H1 (cell line): ENCODE measurements at regions not wholly inside any gene's neighbourhood (a gene's known extent, or its start where the extent isn't known, plus 50 kb on each side); places are given as distances from the start of the nearest gene placed in this dataset.

Source experiments
- CTCF ChIA-PET: fragments of 300-600 bp; sonication (Branson Sonifier 250); formaldehyde crosslinking; loops from one replicate; lab custom pipeline; 2021; ENCODE audit not compliant: partially characterized antibody; lab: Charles Lee
- POLR2A ChIA-PET: fragments of 300-600 bp; sonication (Branson Sonifier 250); formaldehyde crosslinking; loops from one replicate; lab custom pipeline; 2021; ENCODE audit warnings: inconsistent platforms; ENCODE audit not compliant: partially characterized antibody; lab: Charles Lee
- DNase-seq, 2 experiments: peaks; one replicate each; pipeline versions ENCODE4 v3.0.0 to v3.0.0-alpha.2; 2010 to 2022; ENCODE audit warnings: low spot score in 2 of 2, low read depth in 1 of 2, mixed read lengths in 1 of 2
- FAIRE-seq: peaks from 2 replicates; lab custom pipeline; 2011; peaks lifted over from hg19 to GRCh38; lab: Jason Lieb, UNC
- H2AFZ ChIP-seq: 2 replicates; pipeline ENCODE4 v1.8.1; 2012; ENCODE audit warnings: low read length, inconsistent platforms
- H2AK5ac ChIP-seq: 2 replicates; pipeline ENCODE4 v1.6.1; 2013; ENCODE audit warnings: low read depth, low read length
- H2BK120ac ChIP-seq: replicated peaks from 2 replicates; pipeline ENCODE3; 2013; ENCODE audit warnings: low read depth, low read length, inconsistent platforms
- H2BK12ac ChIP-seq: 2 replicates; pipeline ENCODE4 v1.6.1; 2013; ENCODE audit warnings: low read depth, low read length
- H2BK15ac ChIP-seq: 2 replicates; pipeline ENCODE4 v1.6.1; 2013; ENCODE audit warnings: low read length
- H2BK20ac ChIP-seq: 2 replicates; pipeline ENCODE4 v1.6.1; 2013; ENCODE audit warnings: low read length
- H2BK5ac ChIP-seq: 2 replicates; pipeline ENCODE4 v1.6.1; 2013; ENCODE audit warnings: low read depth, low read length
- H3K14ac ChIP-seq: 2 replicates; pipeline ENCODE4 v1.6.1; 2013; ENCODE audit warnings: inconsistent platforms; ENCODE audit not compliant: insufficient read length
- H3K18ac ChIP-seq: 2 replicates; pipeline ENCODE4 v1.6.1; 2013; ENCODE audit warnings: low read length; ENCODE audit errors: extremely low read depth
- H3K23ac ChIP-seq: 2 replicates; pipeline ENCODE4 v1.6.1; 2013; ENCODE audit warnings: inconsistent platforms; ENCODE audit not compliant: insufficient read length
- H3K23me2 ChIP-seq: 2 replicates; pipeline ENCODE4 v1.6.1; 2013; ENCODE audit warnings: low read depth, low read length
- H3K27ac ChIP-seq: 2 replicates; pipeline ENCODE4 v1.6.1; 2011; ENCODE audit warnings: low read depth, low read length, inconsistent platforms
- H3K27me3 ChIP-seq, 4 experiments: replicated peaks in 1 of 4; 1 replicate in 1 of 4; 2 replicates in 3 of 4; pipeline versions ENCODE4 v1.6.1 to v1.8.1; 2011 to 2013; ENCODE audit warnings: low read length in 3 of 4, mild to moderate bottlenecking in 3 of 4, inconsistent platforms in 2 of 4, mixed read lengths in 2 of 4, moderate library complexity in 1 of 4; ENCODE audit not compliant: control insufficient read depth in 3 of 4, insufficient read depth in 3 of 4; ENCODE audit errors: extremely low read depth in 1 of 4
- H3K36me3 ChIP-seq, 4 experiments: 2 replicates each; pipeline versions ENCODE4 v1.6.1 to v1.8.1; 2011 to 2013; ENCODE audit warnings: mild to moderate bottlenecking in 4 of 4, low read length in 3 of 4, moderate library complexity in 2 of 4, control low read depth in 1 of 4, inconsistent platforms in 1 of 4; ENCODE audit not compliant: insufficient read depth in 4 of 4, control insufficient read depth in 2 of 4
- H3K4ac ChIP-seq: replicated peaks from 2 replicates; pipeline ENCODE3; 2013; ENCODE audit warnings: low read length, low read depth, mixed read lengths, inconsistent platforms; ENCODE audit not compliant: insufficient read length
- H3K4me1 ChIP-seq, 4 experiments: replicated peaks in 1 of 4; 1 replicate in 1 of 4; 2 replicates in 3 of 4; pipeline versions ENCODE4 v1.6.1 to v1.8.1; 2011 to 2013; ENCODE audit warnings: low read length in 3 of 4, inconsistent platforms in 2 of 4, mixed read lengths in 1 of 4; ENCODE audit not compliant: insufficient read depth in 4 of 4, control insufficient read depth in 3 of 4
- H3K4me2 ChIP-seq, 2 experiments: 2 replicates each; pipeline versions ENCODE4 v1.6.1 to v1.8.1; 2011 to 2013; ENCODE audit warnings: low read depth in 2 of 2, low read length in 2 of 2, control low read depth in 1 of 2, inconsistent platforms in 1 of 2, mild to moderate bottlenecking in 1 of 2; ENCODE audit not compliant: insufficient read depth in 1 of 2
- H3K4me3 ChIP-seq, 4 experiments: fragments of 200-600, 300-600 bp in 1 of 4; sonication (generic), shearing (Covaris generic), sonication (Bioruptor Twin) in 1 of 4; 2 replicates each; pipeline versions ENCODE4 v1.5.1 to v1.8.1; 2011 to 2016; ENCODE audit warnings: low read length in 4 of 4, low read depth in 3 of 4, control low read depth in 2 of 4, inconsistent platforms in 2 of 4, mild to moderate bottlenecking in 2 of 4, mixed read lengths in 1 of 4, moderate library complexity in 1 of 4; ENCODE audit not compliant: insufficient read depth in 2 of 4; ENCODE audit errors: extremely low read depth in 1 of 4
- H3K56ac ChIP-seq: replicated peaks from 2 replicates; pipeline ENCODE3; 2013; ENCODE audit warnings: low read depth, mild to moderate bottlenecking, mixed read lengths, low read length, inconsistent platforms; ENCODE audit not compliant: insufficient read length
- H3K79me1 ChIP-seq: 2 replicates; pipeline ENCODE4 v1.6.1; 2013; ENCODE audit warnings: low read depth, low read length, control low read depth
- H3K79me2 ChIP-seq, 2 experiments: 2 replicates each; pipeline versions ENCODE4 v1.6.1 to v1.8.1; 2012 to 2013; ENCODE audit warnings: low read length in 2 of 2, mild to moderate bottlenecking in 2 of 2, inconsistent platforms in 1 of 2; ENCODE audit not compliant: insufficient read depth in 2 of 2, control insufficient read depth in 1 of 2
- H3K9ac ChIP-seq, 4 experiments: replicated peaks in 1 of 4; 1 replicate in 1 of 4; 2 replicates in 3 of 4; pipeline versions ENCODE4 v1.6.1 to v1.8.1; 2011 to 2013; ENCODE audit warnings: low read depth in 3 of 4, low read length in 3 of 4, control low read depth in 2 of 4, mild to moderate bottlenecking in 2 of 4, moderate library complexity in 2 of 4, inconsistent platforms in 1 of 4; ENCODE audit errors: extremely low read depth in 1 of 4
- H3K9me3 ChIP-seq, 2 experiments: 2 replicates each; pipeline versions ENCODE4 v1.6.1 to v1.8.1; 2012 to 2013; ENCODE audit warnings: mild to moderate bottlenecking in 2 of 2, moderate library complexity in 2 of 2, control low read depth in 1 of 2, inconsistent platforms in 1 of 2, low read depth in 1 of 2, low read length in 1 of 2, mixed read lengths in 1 of 2; ENCODE audit not compliant: insufficient read depth in 2 of 2
- H4K20me1 ChIP-seq, 2 experiments: replicated peaks in 1 of 2; 2 replicates each; pipeline versions ENCODE3 to v1.8.1; 2011 to 2013; ENCODE audit warnings: inconsistent platforms in 2 of 2, low read length in 2 of 2, mild to moderate bottlenecking in 1 of 2; ENCODE audit not compliant: insufficient read depth in 2 of 2, control insufficient read depth in 1 of 2
- H4K5ac ChIP-seq: 2 replicates; pipeline ENCODE4 v1.6.1; 2013; ENCODE audit warnings: low read length, low read depth, mixed read lengths, inconsistent platforms; ENCODE audit not compliant: insufficient read length
- H4K8ac ChIP-seq: 2 replicates; pipeline ENCODE4 v1.8.0; 2013; ENCODE audit warnings: mild to moderate bottlenecking, moderate library complexity, low read length, inconsistent platforms; ENCODE audit not compliant: insufficient read depth; ENCODE audit errors: extremely low read depth
- H4K91ac ChIP-seq: replicated peaks from 2 replicates; pipeline ENCODE3; 2013; ENCODE audit warnings: low read length, mixed read lengths, inconsistent platforms; ENCODE audit not compliant: insufficient read length
- CHD1 ChIP-seq: IDR thresholded peaks from 2 replicates; pipeline ENCODE4 v1.6.1; 2012; ENCODE audit warnings: low read depth, low read length, improper control_type of control experiment
- HDAC6 ChIP-seq: IDR thresholded peaks from one replicate; pipeline ENCODE4 v1.7.1; 2012; ENCODE audit warnings: low read depth, mild to moderate bottlenecking, inconsistent platforms, low read length, moderate library complexity
- JUN ChIP-seq: IDR thresholded peaks from 2 replicates; pipeline ENCODE4 v1.6.1; 2011; ENCODE audit warnings: low read depth, mild to moderate bottlenecking, improper control_type of control experiment, low read length
- JUND ChIP-seq: IDR thresholded peaks from 2 replicates; pipeline ENCODE4 v1.6.1; 2011; ENCODE audit warnings: mild to moderate bottlenecking, improper control_type of control experiment, low read length
- KDM4A ChIP-seq: IDR thresholded peaks from one replicate; pipeline ENCODE4 v1.7.1; 2012; ENCODE audit warnings: low read depth, mild to moderate bottlenecking, moderate library complexity, low read length, inconsistent platforms; ENCODE audit not compliant: severe bottlenecking
- PHF8 ChIP-seq: fragments of 200-600 bp; sonication (generic); conservative IDR thresholded peaks from 2 replicates; pipeline ENCODE4 v1.7.1; 2012; ENCODE audit warnings: low read depth, mild to moderate bottlenecking, inconsistent platforms, low read length, moderate library complexity
- SIN3A ChIP-seq, 2 experiments: IDR thresholded peaks in 1 of 2; conservative IDR thresholded peaks in 1 of 2; 2 replicates each; pipeline ENCODE4 v1.6.1; 2011 to 2012; ENCODE audit warnings: low read length in 2 of 2, improper control_type of control experiment in 1 of 2, low read depth in 1 of 2, mild to moderate bottlenecking in 1 of 2
- TBP ChIP-seq: IDR thresholded peaks from 2 replicates; pipeline ENCODE4 v1.6.1; 2011; ENCODE audit warnings: low read depth, low read length, improper control_type of control experiment
- WGBS, 2 experiments: shearing (Covaris generic) in 1 of 2; methylation state at CpG; one replicate each; pipeline versions ENCODE4 v1.1.6 to v1.1.7; 2013 to 2015; ENCODE audit warnings: low lambda C conversion rate in 2 of 2, mixed read lengths in 2 of 2, inconsistent platforms in 1 of 2, low coverage in 1 of 2, missing lambda C conversion rate in 1 of 2; ENCODE audit not compliant: insufficient replicate concordance in 2 of 2, insufficient coverage in 1 of 2, insufficient read length in 1 of 2; ENCODE audit errors: extremely low coverage in 1 of 2, missing lambda C conversion rate in 1 of 2; 5-methylcytosine and 5-hydroxymethylcytosine counted together

DNA sequence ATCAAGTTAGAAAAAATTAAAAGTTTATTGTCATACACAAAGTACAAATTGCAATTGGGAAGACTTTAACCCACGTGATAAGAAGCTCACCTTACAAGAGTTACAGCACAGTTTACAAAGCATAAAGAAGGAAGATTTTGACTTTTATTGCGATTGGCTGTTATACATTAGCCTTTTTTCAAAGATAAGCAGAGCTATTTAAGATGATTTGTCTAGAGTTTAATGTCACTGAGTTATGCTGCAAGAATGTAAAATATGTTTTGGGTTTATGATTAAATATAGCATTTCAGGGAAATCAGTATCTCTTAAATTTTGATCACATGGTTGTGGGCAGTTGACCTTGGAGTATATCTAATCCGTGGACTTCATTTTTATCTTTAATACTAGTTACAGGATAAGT is 664.2 kb upstream of the PTCHD4 start:
- Histone ChIP-seq H2AFZ (no peak overlapping the region), H2BK5ac (no peak overlapping the region), H3K27ac (no peak overlapping the region), H3K79me2 (no peaks in the 10 kb centered on the region), H4K8ac (no peak overlapping the region), H3K4me3 (no peak overlapping the region), H3K4me1 (no peaks in the 10 kb centered on the region), H3K14ac (no peak overlapping the region), H2BK20ac (no peak overlapping the region), H2AK5ac (no peak overlapping the region), H2BK12ac (no peak overlapping the region), H3K9me3 (no peaks in the 10 kb centered on the region), H2BK120ac (no peak overlapping the region), H3K18ac (no peak overlapping the region), H3K36me3 (no peaks in the 10 kb centered on the region), H3K79me1 (no peaks in the 10 kb centered on the region), H2BK15ac (no peak overlapping the region)
- POLR2A ChIA-PET, result no interaction called here
- FAIRE-seq, result no peak
- CTCF ChIA-PET, result interaction anchor here (2.2 kb wide), 1 partner anchor 9 kb away, joined by 8 read pairs; no protein-coding TSS in a partner anchor
- TF ChIP-seq HDAC6 (no peak), TBP (no peak), JUN (no peak), SIN3A (conservative IDR thresholded peaks at IDR 0.05 in 1 of 2, IDR thresholded peaks at IDR 0.05 in 1 of 2; ENCODE audit: low read depth in 1 of 2, low read length in 2 of 2) (no peak), PHF8 (no peak), KDM4A (no peak), JUND (no peak), CHD1 (no peak)
- TF ChIP-seq, all 59 proteins: peak for 0
- H3K4me2 ChIP-seq, result no peak overlapping the region
- no peaks in the 10 kb centered on the region for H3K27me3 ChIP-seq
- H3K23ac ChIP-seq, result no peak overlapping the region
- no peak overlapping the region for H4K91ac ChIP-seq
- H4K20me1 ChIP-seq, result no peaks in the 10 kb centered on the region
- no peak overlapping the region for H4K5ac ChIP-seq
- H3K56ac ChIP-seq, result no peak overlapping the region
- no peak overlapping the region for H3K4ac ChIP-seq
- DNase-seq, result no peak
- 97% methylated on average over 3 of the region's 3 CpGs; no CpG with 5 or more reads in 1 of the 2 experiments for WGBS, 2 experiments
- no peaks in the 10 kb centered on the region for H3K23me2 ChIP-seq
- H3K9ac ChIP-seq, result no peak overlapping the region
